ENCODE measurements at regions not wholly inside any gene's neighbourhood (a gene's known extent, or its start where the extent isn't known, plus 50 kb on each side); places are given as distances from the start of the nearest gene placed in this dataset.

GRCh38 chr7:35512716-35513115 lies 182.2 kb downstream of the HERPUD2 start:
- Mint-ChIP-seq H3K27me3 (peaks cover 27% of the 10 kb centered on the region), H3K4me3 (no peak overlapping the region), H3K36me3 (ENCODE audit: insufficient read depth) (no peaks in the 10 kb centered on the region), H3K9me3 (no peaks in the 10 kb centered on the region), H3K4me1 (no peaks in the 10 kb centered on the region), H3K27ac (ENCODE audit: low read depth) (no peak overlapping the region)
- ATAC-seq (replicated peaks; ENCODE audit: extremely low read depth, poor library complexity, severe bottlenecking) (no peak), DNase-seq (ENCODE audit: low spot score in 2 of 2) (no peak)

GRCh38 chr7:35508623-35509400 lies 186.1 kb downstream of the HERPUD2 start:
- Mint-ChIP-seq H3K36me3 (ENCODE audit: insufficient read depth) (no peaks in the 10 kb centered on the region), H3K4me3 (no peak overlapping the region), H3K4me1 (no peaks in the 10 kb centered on the region), H3K9me3 (no peaks in the 10 kb centered on the region), H3K27ac (ENCODE audit: low read depth) (no peak overlapping the region), H3K27me3 (peaks cover 44% of the 10 kb centered on the region)
- DNase-seq (ENCODE audit: low spot score in 2 of 2) (no peak), ATAC-seq (replicated peaks; ENCODE audit: extremely low read depth, poor library complexity, severe bottlenecking) (no peak)

- Mint-ChIP-seq H3K4me1 (no peaks in the 10 kb centered on the region), H3K9me3 (no peaks in the 10 kb centered on the region), H3K27me3 (peaks cover 33% of the 10 kb centered on the region), H3K27ac (ENCODE audit: low read depth) (no peak overlapping the region), H3K36me3 (ENCODE audit: insufficient read depth) (no peaks in the 10 kb centered on the region), H3K4me3 (no peak overlapping the region)
- no peak for ATAC-seq (replicated peaks; ENCODE audit: extremely low read depth, poor library complexity, severe bottlenecking)
- no peak for DNase-seq (ENCODE audit: low spot score in 2 of 2)
These were observed 189.9 kb downstream of the HERPUD2 start for GRCh38 chr7:35505066-35505465.

- no peak for ATAC-seq (replicated peaks; ENCODE audit: extremely low read depth, poor library complexity, severe bottlenecking)
- Mint-ChIP-seq H3K27ac (ENCODE audit: low read depth) (no peak overlapping the region), H3K27me3 (peaks cover 35% of the 10 kb centered on the region), H3K36me3 (ENCODE audit: insufficient read depth) (no peaks in the 10 kb centered on the region), H3K4me1 (no peaks in the 10 kb centered on the region), H3K9me3 (no peaks in the 10 kb centered on the region), H3K4me3 (no peak overlapping the region)
- DNase-seq (ENCODE audit: low spot score in 2 of 2) = no peak
These were observed 190.6 kb downstream of the HERPUD2 start for GRCh38 chr7:35504365-35504764.

- DNase-seq (ENCODE audit: low spot score in 2 of 2) (no peak), ATAC-seq (replicated peaks; ENCODE audit: extremely low read depth, poor library complexity, severe bottlenecking) (no peak)
- no peak overlapping the region for H3K4me3 Mint-ChIP-seq
- no peaks in the 10 kb centered on the region for H3K9me3 Mint-ChIP-seq
- H3K4me1 Mint-ChIP-seq = no peaks in the 10 kb centered on the region
- peaks cover 50% of the 10 kb centered on the region for H3K27me3 Mint-ChIP-seq
- H3K27ac Mint-ChIP-seq (ENCODE audit: low read depth) = no peak overlapping the region
- H3K36me3 Mint-ChIP-seq (ENCODE audit: insufficient read depth) = no peaks in the 10 kb centered on the region
These were observed 193.3 kb downstream of the HERPUD2 start for GRCh38 chr7:35501681-35502080.

- no peak overlapping the region for H3K27ac Mint-ChIP-seq (ENCODE audit: low read depth)
- no peak overlapping the region for H3K4me3 Mint-ChIP-seq
- DNase-seq (ENCODE audit: low spot score in 2 of 2) = no peak
- no peaks in the 10 kb centered on the region for H3K9me3 Mint-ChIP-seq
- H3K36me3 Mint-ChIP-seq (ENCODE audit: insufficient read depth) = no peaks in the 10 kb centered on the region
- H3K27me3 Mint-ChIP-seq = peaks cover 50% of the 10 kb centered on the region
- ATAC-seq (replicated peaks; ENCODE audit: extremely low read depth, poor library complexity, severe bottlenecking) = no peak
- no peaks in the 10 kb centered on the region for H3K4me1 Mint-ChIP-seq
These were observed 195.7 kb downstream of the HERPUD2 start for GRCh38 chr7:35499226-35499625.

GRCh38 chr7:35498416-35498815 lies 196.5 kb downstream of the HERPUD2 start:
- Mint-ChIP-seq H3K27ac (ENCODE audit: low read depth) (no peak overlapping the region), H3K9me3 (no peaks in the 10 kb centered on the region), H3K4me3 (no peak overlapping the region), H3K36me3 (ENCODE audit: insufficient read depth) (no peaks in the 10 kb centered on the region), H3K27me3 (peaks cover 46% of the 10 kb centered on the region), H3K4me1 (no peaks in the 10 kb centered on the region)
- ATAC-seq (replicated peaks; ENCODE audit: extremely low read depth, poor library complexity, severe bottlenecking) (no peak), DNase-seq (ENCODE audit: low spot score in 2 of 2) (no peak)

GRCh38 chr7:35495844-35496243 lies 199.1 kb downstream of the HERPUD2 start:
- no peak overlapping the region for H3K4me3 Mint-ChIP-seq
- no peaks in the 10 kb centered on the region for H3K9me3 Mint-ChIP-seq
- H3K27ac Mint-ChIP-seq (ENCODE audit: low read depth) = no peak overlapping the region
- H3K27me3 Mint-ChIP-seq = peaks cover 49% of the 10 kb centered on the region
- DNase-seq (ENCODE audit: low spot score in 2 of 2) (no peak), ATAC-seq (replicated peaks; ENCODE audit: extremely low read depth, poor library complexity, severe bottlenecking) (no peak)
- H3K4me1 Mint-ChIP-seq = no peaks in the 10 kb centered on the region
- no peaks in the 10 kb centered on the region for H3K36me3 Mint-ChIP-seq (ENCODE audit: insufficient read depth)

GRCh38 chr7:35495377-35495776 lies 199.6 kb downstream of the HERPUD2 start:
- no peak for ATAC-seq (replicated peaks; ENCODE audit: extremely low read depth, poor library complexity, severe bottlenecking)
- Mint-ChIP-seq H3K27ac (ENCODE audit: low read depth) (no peak overlapping the region), H3K27me3 (peaks cover 54% of the 10 kb centered on the region), H3K36me3 (ENCODE audit: insufficient read depth) (no peaks in the 10 kb centered on the region), H3K9me3 (no peaks in the 10 kb centered on the region), H3K4me3 (no peak overlapping the region), H3K4me1 (no peaks in the 10 kb centered on the region)
- DNase-seq (ENCODE audit: low spot score in 2 of 2) = no peak

- ATAC-seq (replicated peaks; ENCODE audit: extremely low read depth, poor library complexity, severe bottlenecking) (no peak), DNase-seq (ENCODE audit: low spot score in 2 of 2) (no peak)
- Mint-ChIP-seq H3K4me3 (no peak overlapping the region), H3K27ac (ENCODE audit: low read depth) (no peak overlapping the region), H3K9me3 (no peaks in the 10 kb centered on the region), H3K4me1 (no peaks in the 10 kb centered on the region), H3K36me3 (ENCODE audit: insufficient read depth) (no peaks in the 10 kb centered on the region), H3K27me3 (peaks cover 53% of the 10 kb centered on the region)
These were observed 200.5 kb downstream of the HERPUD2 start for GRCh38 chr7:35494407-35494806.

- H3K36me3 Mint-ChIP-seq (ENCODE audit: insufficient read depth) = no peaks in the 10 kb centered on the region
- ATAC-seq (replicated peaks; ENCODE audit: extremely low read depth, poor library complexity, severe bottlenecking) (no peak), DNase-seq (ENCODE audit: low spot score in 2 of 2) (no peak)
- H3K4me1 Mint-ChIP-seq = no peaks in the 10 kb centered on the region
- H3K9me3 Mint-ChIP-seq = no peaks in the 10 kb centered on the region
- H3K27me3 Mint-ChIP-seq = peaks cover 36% of the 10 kb centered on the region
- H3K4me3 Mint-ChIP-seq = no peak overlapping the region
- H3K27ac Mint-ChIP-seq (ENCODE audit: low read depth) = no peak overlapping the region
These were observed 202.3 kb downstream of the HERPUD2 start for GRCh38 chr7:35492451-35493175.

- no peak for ATAC-seq (replicated peaks; ENCODE audit: extremely low read depth, poor library complexity, severe bottlenecking)
- DNase-seq (ENCODE audit: low spot score in 2 of 2) = no peak
- no peaks in the 10 kb centered on the region for H3K4me1 Mint-ChIP-seq
- no peak overlapping the region for H3K27ac Mint-ChIP-seq (ENCODE audit: low read depth)
- H3K27me3 Mint-ChIP-seq = peaks cover 22% of the 10 kb centered on the region
- H3K4me3 Mint-ChIP-seq = no peak overlapping the region
- H3K36me3 Mint-ChIP-seq (ENCODE audit: insufficient read depth) = no peaks in the 10 kb centered on the region
- H3K9me3 Mint-ChIP-seq = no peaks in the 10 kb centered on the region
These were observed 203.7 kb downstream of the HERPUD2 start for GRCh38 chr7:35491233-35491632.

GRCh38 chr7:35487841-35488240 lies 207.1 kb downstream of the HERPUD2 start:
- peaks cover 2% of the 10 kb centered on the region for H3K36me3 Mint-ChIP-seq (ENCODE audit: insufficient read depth)
- H3K9me3 Mint-ChIP-seq = no peaks in the 10 kb centered on the region
- H3K4me1 Mint-ChIP-seq = no peaks in the 10 kb centered on the region
- ATAC-seq (replicated peaks; ENCODE audit: extremely low read depth, poor library complexity, severe bottlenecking) (no peak), DNase-seq (ENCODE audit: low spot score in 2 of 2) (no peak)
- peaks cover 37% of the 10 kb centered on the region for H3K27me3 Mint-ChIP-seq
- no peak overlapping the region for H3K27ac Mint-ChIP-seq (ENCODE audit: low read depth)
- H3K4me3 Mint-ChIP-seq = no peak overlapping the region

Measured in central memory CD8-positive, alpha-beta T cell (primary cell).